ENCODE measurements at regions not wholly inside any gene's neighbourhood (a gene's known extent, or its start where the extent isn't known, plus 50 kb on each side); places are given as distances from the start of the nearest gene placed in this dataset.

DNA sequence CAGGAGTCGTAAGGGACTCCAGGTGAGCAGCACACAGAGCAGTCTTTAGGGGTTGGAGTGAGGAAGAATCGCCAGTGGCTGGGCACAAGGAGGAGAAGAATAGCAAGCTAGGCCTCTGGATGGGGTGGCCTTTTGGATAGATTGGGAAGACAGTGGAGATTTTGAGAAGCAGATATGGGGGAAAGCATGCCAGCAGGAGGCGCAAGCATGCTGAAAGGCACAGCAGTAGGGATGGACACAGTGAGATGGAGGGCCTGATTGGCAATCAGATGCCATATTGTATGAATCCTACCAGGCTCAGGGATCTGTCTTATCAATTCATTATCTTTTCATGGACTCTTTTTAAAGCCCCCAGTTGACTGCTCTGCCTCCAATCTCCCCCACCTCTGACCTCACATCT, 60.4 kb upstream of the MAGEA4 start:
- TF ChIP-seq CTCF (conservative IDR thresholded peaks at IDR 0.05; ENCODE audit: low read depth, low read length) = no peak
- no peak for TF ChIP-seq EZH2 (IDR thresholded peaks at IDR 0.05; ENCODE audit: low read length, unreplicated experiment)
- TF ChIP-seq EZH2phosphoT487 (IDR thresholded peaks at IDR 0.05; ENCODE audit: borderline replicate concordance, low read length) = no peak
